H9 (cell line): ENCODE measurements at regions not wholly inside any gene's neighbourhood (a gene's known extent, or its start where the extent isn't known, plus 50 kb on each side); places are given as distances from the start of the nearest gene placed in this dataset.

ENCODE experiments used
- DNase-seq: peaks from one replicate; pipeline ENCODE4 v3.0.0-alpha.2; 2017
- H2AFZ ChIP-seq: one replicate; pipeline ENCODE4 v1.6.1; 2013; ENCODE audit warnings: mild to moderate bottlenecking, low read length, control low read depth, moderate library complexity
- H2AK5ac ChIP-seq: 2 replicates; pipeline ENCODE4 v1.6.1; 2013; ENCODE audit warnings: low read length, control low read depth, mixed read lengths; ENCODE audit not compliant: insufficient read length
- H2BK120ac ChIP-seq: one replicate; pipeline ENCODE4 v1.6.1; 2013; ENCODE audit warnings: low read depth, mild to moderate bottlenecking, low read length, control low read depth, inconsistent platforms; ENCODE audit not compliant: poor library complexity, severe bottlenecking
- H2BK12ac ChIP-seq: 2 replicates; pipeline ENCODE4 v1.6.1; 2013; ENCODE audit warnings: low read length, control low read depth, mixed read lengths, low read depth; ENCODE audit not compliant: insufficient read length
- H2BK15ac ChIP-seq: 2 replicates; pipeline ENCODE4 v1.6.1; 2013; ENCODE audit warnings: low read depth, low read length, control low read depth
- H2BK20ac ChIP-seq: one replicate; pipeline ENCODE4 v1.6.1; 2013; ENCODE audit warnings: low read depth, mild to moderate bottlenecking, low read length, control low read depth, inconsistent platforms; ENCODE audit not compliant: poor library complexity, severe bottlenecking
- H2BK5ac ChIP-seq: 2 replicates; pipeline ENCODE4 v1.6.1; 2013; ENCODE audit warnings: low read length, control low read depth, mixed read lengths; ENCODE audit not compliant: insufficient read length
- H3K14ac ChIP-seq: 2 replicates; pipeline ENCODE4 v1.6.1; 2013; ENCODE audit warnings: low read length, control low read depth; ENCODE audit not compliant: insufficient read depth
- H3K18ac ChIP-seq: 2 replicates; pipeline ENCODE4 v1.6.1; 2013; ENCODE audit warnings: low read depth, mild to moderate bottlenecking, mixed read lengths, low read length, control low read depth; ENCODE audit not compliant: insufficient read length
- H3K23ac ChIP-seq: 2 replicates; pipeline ENCODE4 v1.6.1; 2013; ENCODE audit warnings: low read length, control low read depth, mixed read lengths, low read depth; ENCODE audit not compliant: insufficient read length
- H3K23me2 ChIP-seq: 2 replicates; pipeline ENCODE4 v1.6.1; 2013; ENCODE audit warnings: low read depth, mild to moderate bottlenecking, mixed read lengths, low read length, control low read depth; ENCODE audit not compliant: insufficient read length, poor library complexity, severe bottlenecking
- H3K27ac ChIP-seq: 2 replicates; pipeline ENCODE4 v1.5.1; 2013; ENCODE audit warnings: low read length, control low read depth, mixed read lengths, low read depth; ENCODE audit not compliant: insufficient read length
- H3K27me3 ChIP-seq: 2 replicates; pipeline ENCODE4 v1.6.1; 2013; ENCODE audit warnings: low read length, control low read depth, inconsistent platforms; ENCODE audit not compliant: insufficient read depth
- H3K4ac ChIP-seq: 2 replicates; pipeline ENCODE4 v1.6.1; 2013; ENCODE audit warnings: low read depth, mild to moderate bottlenecking, control low read depth, inconsistent platforms, low read length, moderate library complexity
- H3K4me1 ChIP-seq: 2 replicates; pipeline ENCODE4 v1.6.1; 2013; ENCODE audit warnings: low read length, control low read depth, inconsistent platforms; ENCODE audit not compliant: insufficient read depth
- H3K4me2 ChIP-seq: 2 replicates; pipeline ENCODE4 v1.6.1; 2013; ENCODE audit warnings: low read length, control low read depth, mixed read lengths; ENCODE audit not compliant: insufficient read length, insufficient read depth
- H3K56ac ChIP-seq: 2 replicates; pipeline ENCODE4 v1.6.1; 2013; ENCODE audit warnings: low read depth, mild to moderate bottlenecking, mixed read lengths, low read length, control low read depth; ENCODE audit not compliant: insufficient read length
- H3K79me1 ChIP-seq: 2 replicates; pipeline ENCODE4 v1.6.1; 2013; ENCODE audit warnings: low read depth, mild to moderate bottlenecking, moderate library complexity, low read length, control low read depth, inconsistent platforms; ENCODE audit not compliant: insufficient read depth, poor library complexity, severe bottlenecking
- H3K79me2 ChIP-seq: 2 replicates; pipeline ENCODE4 v1.6.1; 2013; ENCODE audit warnings: low read length, control low read depth, inconsistent platforms; ENCODE audit not compliant: insufficient read depth
- H3K9ac ChIP-seq: 2 replicates; pipeline ENCODE4 v1.6.1; 2013; ENCODE audit warnings: low read length, control low read depth, mixed read lengths; ENCODE audit not compliant: insufficient read length; ENCODE audit errors: extremely low read depth
- H3K9me3 ChIP-seq: one replicate; pipeline ENCODE4 v1.6.1; 2013; ENCODE audit warnings: low read depth, low read length, inconsistent platforms; ENCODE audit not compliant: control insufficient read depth
- H3T11ph ChIP-seq: one replicate; pipeline ENCODE4 v1.6.1; 2013; ENCODE audit warnings: mild to moderate bottlenecking, low read length, control low read depth, inconsistent platforms
- H4K20me1 ChIP-seq: one replicate; pipeline ENCODE4 v1.6.1; 2013; ENCODE audit not compliant: control insufficient read depth, insufficient read length, insufficient read depth
- H4K5ac ChIP-seq: 2 replicates; pipeline ENCODE4 v1.6.1; 2013; ENCODE audit warnings: low read depth, mild to moderate bottlenecking, mixed read lengths, low read length, control low read depth; ENCODE audit not compliant: insufficient read length
- H4K8ac ChIP-seq: replicated peaks from 2 replicates; pipeline ENCODE4 v1.6.1; 2013; ENCODE audit warnings: low read length, control low read depth, mixed read lengths, low read depth; ENCODE audit not compliant: insufficient read length
- H4K91ac ChIP-seq: 2 replicates; pipeline ENCODE4 v1.6.1; 2013; ENCODE audit warnings: low read depth, mild to moderate bottlenecking, moderate library complexity, mixed read lengths, low read length, control low read depth; ENCODE audit not compliant: insufficient read length
- H3K27ac Mint-ChIP-seq, 3 experiments: 2 replicates in 2 of 3; 3 replicates in 1 of 3; pipeline ENCODE4 v1.8.0; 2020 to 2021; ENCODE audit warnings: mixed read lengths in 3 of 3, mild to moderate bottlenecking in 1 of 3, moderate library complexity in 1 of 3
- H3K27me3 Mint-ChIP-seq: 2 replicates; pipeline ENCODE4 v1.8.0; 2021; ENCODE audit warnings: low read depth, mild to moderate bottlenecking, moderate library complexity, mixed read lengths
- H3K36me3 Mint-ChIP-seq, 3 experiments: 2 replicates in 2 of 3; 3 replicates in 1 of 3; pipeline ENCODE4 v1.8.0; 2020 to 2021; ENCODE audit warnings: low read depth in 3 of 3, mixed read lengths in 3 of 3; ENCODE audit not compliant: insufficient read depth in 1 of 3
- H3K4me1 Mint-ChIP-seq, 2 experiments: 2 replicates each; pipeline ENCODE4 v1.8.0; 2020; ENCODE audit warnings: mixed read lengths in 2 of 2
- H3K4me3 Mint-ChIP-seq, 2 experiments: 2 replicates in 1 of 2; 3 replicates in 1 of 2; pipeline ENCODE4 v1.8.0; 2020 to 2021; ENCODE audit warnings: mild to moderate bottlenecking in 2 of 2, mixed read lengths in 2 of 2, moderate library complexity in 1 of 2
- H3K9me3 Mint-ChIP-seq, 2 experiments: 2 replicates in 1 of 2; 3 replicates in 1 of 2; pipeline ENCODE4 v1.8.0; 2020; ENCODE audit warnings: mild to moderate bottlenecking in 2 of 2, mixed read lengths in 2 of 2, moderate library complexity in 1 of 2
- CTCF ChIP-seq: fragments of 200-600 bp; sonication (generic); conservative IDR thresholded peaks from 3 replicates; pipeline ENCODE4 v1.8.0; 2021; ENCODE audit warnings: antibody characterized with exemption, mild to moderate bottlenecking
- WGBS: extraction: QIAGEN DNeasy Blood & Tissue Kit; methylation state at CpG from one replicate; pipeline ENCODE4 v1.1.7; 2013; ENCODE audit warnings: missing lambda C conversion rate, low lambda C conversion rate, mixed read lengths; ENCODE audit not compliant: insufficient read length; ENCODE audit errors: extremely low coverage; 5-methylcytosine and 5-hydroxymethylcytosine counted together

GRCh38 chr2:120897399-120897798 lies 161.7 kb downstream of the GLI2 start:
- no peaks in the 10 kb centered on the region for H3K27me3 ChIP-seq
- no CpG with 5 or more reads among the region's 2 CpGs for WGBS
- H2AFZ ChIP-seq: no peak overlapping the region
- no peaks in the 10 kb centered on the region for H3K9me3 ChIP-seq
- no peak overlapping the region for H2BK120ac ChIP-seq
- H3K4me3 Mint-ChIP-seq: no peak overlapping the region; a peak in 1 of 5 replicates
- no peak overlapping the region for H3K14ac ChIP-seq
- H3K23ac ChIP-seq: no peak overlapping the region
- no peaks in the 10 kb centered on the region for H3K23me2 ChIP-seq
- H3K36me3 Mint-ChIP-seq: peaks cover 0 to 9% (median 7%) of the 10 kb centered on the region in 3 experiments; a peak in 4 of 7 replicates
- H3K27me3 Mint-ChIP-seq: no peaks in the 10 kb centered on the region
- H2BK15ac ChIP-seq: no peak overlapping the region
- H3K4me1 Mint-ChIP-seq: peaks cover 83 to 94% of the 10 kb centered on the region in 2 experiments
- no peak overlapping the region for H3K56ac ChIP-seq
- no peak for TF ChIP-seq CTCF
- H4K20me1 ChIP-seq: no peaks in the 10 kb centered on the region
- H3K79me1 ChIP-seq: no peaks in the 10 kb centered on the region
- H3K27ac Mint-ChIP-seq: peak overlapping the region in 1 of 3 experiments; percentile 2; a peak in 1 of 7 replicates
- DNase-seq: no peak
- no peak overlapping the region for H3K9ac ChIP-seq
- H2BK5ac ChIP-seq: no peak overlapping the region
- H3K4me1 ChIP-seq: peaks cover 8% of the 10 kb centered on the region; the same call in 1 of the 2 replicates
- no peak overlapping the region for H2AK5ac ChIP-seq
- no peak overlapping the region for H3K18ac ChIP-seq
- H4K91ac ChIP-seq: no peak overlapping the region
- no peak overlapping the region for H3K4ac ChIP-seq
- no peak overlapping the region for H4K8ac ChIP-seq
- H3K4me2 ChIP-seq: no peak overlapping the region
- no peak overlapping the region for H2BK12ac ChIP-seq
- H2BK20ac ChIP-seq: no peak overlapping the region
- no peak overlapping the region for H3K27ac ChIP-seq
- H3K79me2 ChIP-seq: no peaks in the 10 kb centered on the region; the same call in 1 of the 2 replicates
- H3K9me3 Mint-ChIP-seq: no peaks in the 10 kb centered on the region
- no peak overlapping the region for H4K5ac ChIP-seq
- H3T11ph ChIP-seq: no peak overlapping the region
